HFF-Myc (cell line): ENCODE measurements at regions not wholly inside any gene's neighbourhood (a gene's known extent, or its start where the extent isn't known, plus 50 kb on each side); places are given as distances from the start of the nearest gene placed in this dataset.

Source experiments
- DNase-seq: peaks from one replicate; pipeline ENCODE4 v3.0.0-alpha.2; 2011; ENCODE audit warnings: low read depth; ENCODE audit errors: extremely low read depth
- H3K4me3 ChIP-seq: replicated peaks from 2 replicates; pipeline ENCODE4 v1.5.1; 2011; ENCODE audit warnings: low read depth, mild to moderate bottlenecking, control low read depth, low read length
- CTCF ChIP-seq: IDR thresholded peaks from 2 replicates; pipeline ENCODE4 v1.5.1; 2012; ENCODE audit warnings: mild to moderate bottlenecking, low read depth, low read length, control low read depth; ENCODE audit errors: missing control alignments

- no peak for TF ChIP-seq CTCF
Measured at GRCh38 chr18:47471784-47472183, 220.3 kb upstream of the SKOR2 start.

GRCh38 chr18:47470941-47471340, 219.5 kb upstream of the SKOR2 start:
- TF ChIP-seq CTCF: no peak
- no peak overlapping the region for H3K4me3 ChIP-seq
- no peak for DNase-seq

More at GRCh38 chr18:47471784-47472183, 220.3 kb upstream of the SKOR2 start:
- H3K4me3 ChIP-seq: no peak overlapping the region
- DNase-seq: no peak

DNA sequence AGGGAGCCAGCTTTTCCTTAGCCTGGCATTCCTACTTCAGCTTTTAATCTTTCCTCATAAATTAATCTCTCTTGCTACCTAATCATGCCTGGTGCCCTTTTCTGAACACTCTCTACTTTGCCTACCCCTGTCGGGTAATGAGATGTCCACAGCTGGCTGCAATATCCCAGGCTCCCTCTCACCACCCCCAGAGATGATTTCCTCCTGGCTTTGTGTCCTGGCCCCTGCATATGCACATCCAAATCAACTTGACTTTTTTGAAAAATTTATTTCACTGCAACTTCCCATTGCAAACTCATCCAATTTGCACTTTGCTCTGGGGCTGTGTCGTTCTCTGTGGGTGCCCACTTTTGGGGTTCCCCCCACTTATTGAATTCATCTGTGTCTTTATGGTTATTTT, 218.1 kb upstream of the SKOR2 start:
- H3K4me3 ChIP-seq: no peak overlapping the region
- no peak for DNase-seq
- TF ChIP-seq CTCF: no peak

GRCh38 chr18:47461977-47462376, 210.5 kb upstream of the SKOR2 start:
- no peak for DNase-seq
- no peak for TF ChIP-seq CTCF
- no peak overlapping the region for H3K4me3 ChIP-seq

DNA sequence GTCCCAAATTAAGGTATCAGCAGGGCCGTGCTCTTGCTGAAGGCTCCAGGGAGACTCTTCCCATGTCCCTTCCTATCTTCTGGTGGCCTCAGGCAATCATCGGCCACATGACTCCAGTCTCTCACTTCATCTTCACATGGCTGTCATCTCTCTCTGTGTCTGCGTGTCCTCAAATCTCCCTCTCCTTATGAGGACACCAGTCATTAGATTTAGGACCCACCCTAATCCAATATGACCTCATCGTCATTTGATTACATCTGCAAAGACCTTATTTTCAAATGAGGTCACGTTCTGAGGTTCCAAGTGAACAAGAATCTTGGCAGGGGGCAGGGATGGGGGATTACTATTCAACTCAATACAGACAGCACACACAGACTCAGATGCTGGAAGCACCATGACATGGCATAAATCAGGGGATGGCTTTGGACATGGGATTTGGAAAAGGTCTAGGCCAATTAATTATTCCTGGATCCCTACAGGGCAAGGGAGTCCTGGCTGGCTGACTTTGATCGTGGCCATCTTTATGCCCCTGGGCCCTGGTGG, 210.0 kb upstream of the SKOR2 start:
- TF ChIP-seq CTCF: no peak
- DNase-seq: no peak
- no peak overlapping the region for H3K4me3 ChIP-seq

GRCh38 chr18:47458483-47458882, 207.0 kb upstream of the SKOR2 start:
- no peak for TF ChIP-seq CTCF

GRCh38 chr18:47457614-47458013, 206.2 kb upstream of the SKOR2 start:
- DNase-seq: no peak
- no peak for TF ChIP-seq CTCF
- no peak overlapping the region for H3K4me3 ChIP-seq

More at GRCh38 chr18:47458483-47458882, 207.0 kb upstream of the SKOR2 start:
- DNase-seq: no peak
- no peak overlapping the region for H3K4me3 ChIP-seq
